K562 (cell line): ENCODE measurements at regions not wholly inside any gene's neighbourhood (a gene's known extent, or its start where the extent isn't known, plus 50 kb on each side); places are given as distances from the start of the nearest gene placed in this dataset.

Experiments used
- ATAC-seq: fragments of 200-7000 bp; cut with Tn5 transposase; 3 replicates; pipeline ENCODE4 v1.9.1; 2020; ENCODE audit warnings: moderate library complexity
- BruUV-seq: library from RNA; stranded (reverse); fragments of 400-500 nt; replicated peaks from 2 replicates; lab custom pipeline; 2021; lab: Mats Ljungman, UMichigan
- CTCF ChIA-PET: fragments of 300-600 bp; formaldehyde crosslinking; extraction: SDS; loops from one replicate; lab custom pipeline; 2021; ENCODE audit warnings: low intra/inter-chr PET ratio; lab: Yijun Ruan, JAX
- POLR2A ChIA-PET: fragments of 300-600, 350-650 bp; sonication (Branson Sonifier 250); formaldehyde crosslinking; extraction: SDS; loops from one replicate; lab custom pipeline; 2021; ENCODE audit warnings: antibody characterized with exemption, inconsistent platforms; lab: Yijun Ruan, JAX
- DNase-seq, 4 experiments: peaks; one replicate each; pipeline versions ENCODE4 v3.0.0 to v3.0.0-alpha.2; 2011 to 2018; ENCODE audit warnings: low spot score in 3 of 4, mixed read lengths in 3 of 4; ENCODE audit errors: extremely low read depth in 1 of 4
- FAIRE-seq: peaks from 2 replicates; lab custom pipeline; 2011; peaks lifted over from hg19 to GRCh38; lab: Jason Lieb, UNC
- H2AFZ ChIP-seq: 2 replicates; pipeline ENCODE4 v1.6.0; 2011; ENCODE audit warnings: low read depth, low read length, control low read depth, inconsistent platforms
- H3K27ac ChIP-seq: fragments of 200-600 bp; 3 replicates; pipeline ENCODE4 v1.8.0; 2011; ENCODE audit warnings: low read depth, mild to moderate bottlenecking, control low read depth, inconsistent platforms, low read length, moderate library complexity, mixed read lengths; ENCODE audit errors: extremely low read depth
- H3K27me3 ChIP-seq, 2 experiments: fragments of 300-600 bp in 1 of 2; 2 replicates in 1 of 2; 3 replicates in 1 of 2; pipeline versions ENCODE4 v1.6.0 to v1.8.0; 2011; ENCODE audit warnings: inconsistent platforms in 2 of 2, low read length in 2 of 2, mild to moderate bottlenecking in 1 of 2, mixed read lengths in 1 of 2, moderate library complexity in 1 of 2; ENCODE audit not compliant: control insufficient read depth in 2 of 2, insufficient read depth in 2 of 2
- H3K36me3 ChIP-seq: fragments of 300-600 bp; 3 replicates; pipeline ENCODE4 v1.8.0; 2011; ENCODE audit warnings: mild to moderate bottlenecking, low read length, inconsistent platforms; ENCODE audit not compliant: control insufficient read depth, insufficient read depth
- H3K4me1 ChIP-seq, 2 experiments: fragments of 200-600 bp in 1 of 2; replicated peaks in 1 of 2; 2 replicates in 1 of 2; 3 replicates in 1 of 2; pipeline versions ENCODE4 v1.5.1 to v1.8.0; 2011; ENCODE audit warnings: inconsistent platforms in 2 of 2, low read length in 2 of 2, mild to moderate bottlenecking in 1 of 2, mixed read lengths in 1 of 2, moderate library complexity in 1 of 2; ENCODE audit not compliant: control insufficient read depth in 2 of 2, insufficient read depth in 2 of 2
- H3K4me2 ChIP-seq: 2 replicates; pipeline ENCODE4 v1.6.1; 2011; ENCODE audit warnings: low read length, control low read depth, inconsistent platforms, mixed read lengths; ENCODE audit not compliant: insufficient read depth
- H3K4me3 ChIP-seq: fragments of 200-600 bp; sonication (generic), shearing (Covaris generic); 2 replicates; pipeline ENCODE4 v1.5.1; 2016; ENCODE audit warnings: control low read depth, inconsistent platforms
- H3K79me2 ChIP-seq: fragments of 200-600 bp; 3 replicates; pipeline ENCODE4 v1.8.0; 2011; ENCODE audit warnings: low read length, inconsistent platforms; ENCODE audit not compliant: control insufficient read depth, insufficient read depth
- H3K9ac ChIP-seq, 2 experiments: 2 replicates each; pipeline versions ENCODE4 v1.6.0 to v1.6.1; 2011; ENCODE audit warnings: low read depth in 2 of 2, low read length in 2 of 2, control low read depth in 1 of 2, inconsistent platforms in 1 of 2, mild to moderate bottlenecking in 1 of 2, mixed read lengths in 1 of 2; ENCODE audit not compliant: insufficient read depth in 1 of 2
- H3K9me1 ChIP-seq: one replicate; pipeline ENCODE4 v1.6.0; 2011; ENCODE audit warnings: inconsistent platforms, mild to moderate bottlenecking, low read length, moderate library complexity; ENCODE audit not compliant: control insufficient read depth, insufficient read depth
- H3K9me3 ChIP-seq: replicated peaks from 2 replicates; pipeline ENCODE4 v1.5.1; 2011; ENCODE audit warnings: low read depth, low read length, inconsistent platforms; ENCODE audit not compliant: control insufficient read depth, insufficient read depth
- H4K20me1 ChIP-seq: replicated peaks from 2 replicates; pipeline ENCODE4 v1.6.1; 2011; ENCODE audit warnings: low read length, inconsistent platforms, mixed read lengths; ENCODE audit not compliant: control insufficient read depth, insufficient read depth
- ARHGAP35 ChIP-seq: fragments of 450-650 bp; IDR thresholded peaks from 2 replicates; pipeline ENCODE4 v1.6.1; 2018; ENCODE audit not compliant: partially characterized antibody
- GTF3C2 ChIP-seq: IDR thresholded peaks from 3 replicates; pipeline ENCODE4 v1.6.1; 2011; ENCODE audit warnings: borderline replicate concordance, mild to moderate bottlenecking, moderate library complexity; ENCODE audit not compliant: insufficient read length; ENCODE audit errors: extremely low read depth
- HINFP ChIP-seq: fragments of 450-650 bp; conservative IDR thresholded peaks from 2 replicates; pipeline ENCODE4 v1.6.1; 2016; ENCODE audit warnings: missing genetic modification characterization, low read depth, mild to moderate bottlenecking, control low read depth, missing compliant biosample characterization
- IRF1 ChIP-seq: sonication (generic); formaldehyde crosslinking; IDR thresholded peaks from 2 replicates; pipeline ENCODE4 v1.8.0; 2022; ENCODE audit warnings: missing genetic modification reagents, mild to moderate bottlenecking, borderline replicate concordance
- TEAD2 ChIP-seq: fragments of 450-650 bp; IDR thresholded peaks from 2 replicates; pipeline ENCODE4 v1.6.1; 2016; ENCODE audit warnings: missing genetic modification characterization, control low read depth, missing compliant biosample characterization
- ZFP36 ChIP-seq: fragments of 150-350 bp; IDR thresholded peaks from 2 replicates; pipeline ENCODE4 v1.6.1; 2018; ENCODE audit warnings: low read length, low read depth; ENCODE audit not compliant: partially characterized antibody
- ZNF3 ChIP-seq: fragments of 250-450 bp; sonication (Bioruptor Pico); IDR thresholded peaks from 2 replicates; pipeline ENCODE4 v1.5.0; 2021; ENCODE audit warnings: mild to moderate bottlenecking, moderate library complexity
- WGBS: fragments of 100-300 bp; shearing (Covaris generic); methylation state at CpG from one replicate; pipeline ENCODE4 v1.1.6; 2016; ENCODE audit warnings: low coverage, mixed read lengths; ENCODE audit not compliant: insufficient coverage; ENCODE audit errors: missing lambda C conversion rate; 5-methylcytosine and 5-hydroxymethylcytosine counted together
- in situ Hi-C: fragments of 300-500 bp; cut with MboI; formaldehyde crosslinking; loops from 4 replicates; pipeline ENCODE4 v1.15.0; 2018; ENCODE audit warnings: inconsistent platforms, mixed read lengths
- intact Hi-C: fragments of 100-400 bp; cut with micrococcal nuclease; formaldehyde crosslinking; loops from 2 replicates; pipeline ENCODE4 v1.14.2; 2022

GRCh38 chrX:7706032-7706431, 136.9 kb upstream of the VCX start (continued):
- no peak for TF ChIP-seq GTF3C2

- H3K27me3 ChIP-seq: no peaks in the 10 kb centered on the region
- in situ Hi-C loops (no loop called here), intact Hi-C loops (no loop called here)
- H3K4me1 ChIP-seq: no peaks in the 10 kb centered on the region
- no peak overlapping the region for H3K4me3 ChIP-seq
- H3K9me3 ChIP-seq: no peaks in the 10 kb centered on the region
- no peak overlapping the region for H3K9ac ChIP-seq
- CTCF ChIA-PET: no interaction called here
- no peaks in the 10 kb centered on the region for H3K36me3 ChIP-seq
- ATAC-seq (no peak), FAIRE-seq (no peak), DNase-seq (no peak)
- no peaks in the 10 kb centered on the region for H4K20me1 ChIP-seq
- 6% methylated on average over 4 of the region's 4 CpGs for WGBS
- no peak overlapping the region for H3K4me2 ChIP-seq
- no peaks in the 10 kb centered on the region for H3K79me2 ChIP-seq
- H3K9me1 ChIP-seq: no peaks in the 10 kb centered on the region
- POLR2A ChIA-PET: no interaction called here
- no peak overlapping the region for H2AFZ ChIP-seq
- H3K27ac ChIP-seq: no peak overlapping the region
- BruUV-seq: no TSS peak
- TF ChIP-seq ZFP36 (no peak), HINFP (no peak), IRF1 (CRISPR knock-in tag) (no peak), ARHGAP35 (no peak), TEAD2 (tag) (no peak), ZNF3 (CRISPR knock-in tag) (no peak)
Measured at GRCh38 chrX:7704205-7704604, 138.8 kb upstream of the VCX start.
